HepG2 (cell line): ENCODE measurements at regions not wholly inside any gene's neighbourhood (a gene's known extent, or its start where the extent isn't known, plus 50 kb on each side); places are given as distances from the start of the nearest gene placed in this dataset.

Experiments used
- ATAC-seq: fragments of 200-7000 bp; cut with Tn5 transposase; 3 replicates; pipeline ENCODE4 v1.9.1; 2020; ENCODE audit warnings: mild to moderate bottlenecking, moderate library complexity
- BruUV-seq: library from RNA; stranded (reverse); fragments of 400-500 nt; replicated peaks from 2 replicates; lab custom pipeline; 2021; lab: Mats Ljungman, UMichigan
- CTCF ChIA-PET: fragments of 300-600 bp; formaldehyde crosslinking; extraction: SDS; loops from one replicate; lab custom pipeline; 2021; ENCODE audit warnings: low total read pairs, inconsistent platforms, low intra/inter-chr PET ratio; lab: Yijun Ruan, JAX
- POLR2A ChIA-PET: fragments of 350-600 bp; sonication (Branson Sonifier 250); formaldehyde crosslinking; loops from one replicate; lab custom pipeline; 2020; ENCODE audit warnings: antibody characterized with exemption, inconsistent platforms; lab: Yijun Ruan, JAX
- DNase-seq: peaks from one replicate; pipeline ENCODE4 v3.0.0-alpha.2; 2015; ENCODE audit warnings: low spot score
- FAIRE-seq: peaks from 3 replicates; lab custom pipeline; 2011; peaks lifted over from hg19 to GRCh38; lab: Jason Lieb, UNC
- H2AFZ ChIP-seq: one replicate; pipeline ENCODE4 v1.6.1; 2011; ENCODE audit warnings: low read length, inconsistent platforms
- H3K27ac ChIP-seq: fragments of 300-600 bp; 3 replicates; pipeline ENCODE4 v1.8.0; 2011; ENCODE audit warnings: mixed run types, mild to moderate bottlenecking, mixed read lengths, low read length, inconsistent platforms; ENCODE audit not compliant: insufficient read depth; ENCODE audit errors: extremely low read length
- H3K27me3 ChIP-seq, 2 experiments: fragments of 200-600 bp in 1 of 2; 2 replicates in 1 of 2; 3 replicates in 1 of 2; pipeline versions ENCODE4 v1.6.0 to v1.8.0; 2011; ENCODE audit warnings: low read length in 2 of 2, mild to moderate bottlenecking in 2 of 2, moderate library complexity in 2 of 2, inconsistent platforms in 1 of 2; ENCODE audit not compliant: insufficient read depth in 2 of 2, control insufficient read depth in 1 of 2
- H3K36me3 ChIP-seq, 2 experiments: fragments of 200-600 bp in 1 of 2; replicated peaks in 1 of 2; 2 replicates in 1 of 2; 3 replicates in 1 of 2; pipeline versions ENCODE4 v1.5.1 to v1.8.0; 2011; ENCODE audit warnings: low read length in 2 of 2, inconsistent platforms in 1 of 2; ENCODE audit not compliant: insufficient read depth in 2 of 2, control insufficient read depth in 1 of 2
- H3K4me1 ChIP-seq: 2 replicates; pipeline ENCODE4 v1.5.1; 2012; ENCODE audit warnings: low read length, inconsistent platforms; ENCODE audit not compliant: insufficient read depth
- H3K4me2 ChIP-seq: 2 replicates; pipeline ENCODE4 v1.6.0; 2011; ENCODE audit warnings: low read depth, low read length, inconsistent platforms
- H3K4me3 ChIP-seq, 3 experiments: fragments of 200-600 bp in 1 of 3; sonication (generic), shearing (Covaris generic) in 1 of 3; replicated peaks in 1 of 3; 2 replicates each; pipeline ENCODE4 v1.5.1; 2011 to 2016; ENCODE audit warnings: low read length in 3 of 3, inconsistent platforms in 2 of 3, low read depth in 2 of 3, mild to moderate bottlenecking in 2 of 3, control low read depth in 1 of 3, mixed read lengths in 1 of 3; ENCODE audit not compliant: insufficient read depth in 1 of 3
- H3K79me2 ChIP-seq: one replicate; pipeline ENCODE4 v1.6.1; 2011; ENCODE audit warnings: low read length, inconsistent platforms; ENCODE audit not compliant: insufficient read depth
- H3K9ac ChIP-seq: 2 replicates; pipeline ENCODE4 v1.6.0; 2011; ENCODE audit warnings: mild to moderate bottlenecking, low read depth, low read length, inconsistent platforms; ENCODE audit not compliant: insufficient read depth
- H3K9me3 ChIP-seq: 2 replicates; pipeline ENCODE4 v1.5.1; 2012; ENCODE audit warnings: mild to moderate bottlenecking, low read length
- H4K20me1 ChIP-seq: 2 replicates; pipeline ENCODE4 v1.6.0; 2011; ENCODE audit warnings: inconsistent platforms, mild to moderate bottlenecking, low read length, moderate library complexity; ENCODE audit not compliant: insufficient read depth
- MTA1 ChIP-seq: sonication (generic); formaldehyde crosslinking; IDR thresholded peaks from 2 replicates; pipeline ENCODE4 v1.4.0; 2020; ENCODE audit warnings: missing genetic modification reagents, mild to moderate bottlenecking, borderline replicate concordance
- RXRA ChIP-seq: sonication (generic); formaldehyde crosslinking; IDR thresholded peaks from 2 replicates; pipeline ENCODE4 v1.5.1; 2020; ENCODE audit warnings: missing genetic modification reagents
- YEATS2 ChIP-seq: sonication (generic); formaldehyde crosslinking; IDR thresholded peaks from 2 replicates; pipeline ENCODE4 v1.4.0; 2020; ENCODE audit warnings: missing genetic modification reagents, borderline replicate concordance
- ZFY ChIP-seq: sonication (generic); formaldehyde crosslinking; IDR thresholded peaks from 2 replicates; pipeline ENCODE4 v1.4.0; 2020; ENCODE audit warnings: missing genetic modification reagents
- ZNF329 ChIP-seq: sonication (generic); formaldehyde crosslinking; IDR thresholded peaks from 2 replicates; pipeline ENCODE4 v1.9.0; 2021; ENCODE audit warnings: low read depth, mild to moderate bottlenecking, missing genetic modification reagents
- ZNF558 ChIP-seq: sonication (generic); formaldehyde crosslinking; IDR thresholded peaks from 2 replicates; pipeline ENCODE4 v1.9.0; 2022; ENCODE audit warnings: mild to moderate bottlenecking, missing genetic modification reagents, borderline replicate concordance
- WGBS: methylation state at CpG from one replicate; pipeline ENCODE4 v1.1.6; 2017; ENCODE audit warnings: low lambda C conversion rate; 5-methylcytosine and 5-hydroxymethylcytosine counted together
- in situ Hi-C: cut with HindIII; loops from 2 replicates; pipeline ENCODE4 v1.10.0; 2017; ENCODE audit warnings: low pct_unique_long_range_greater_than_20kb; ENCODE audit not compliant: extremely low pct_ligation_motif_present
- intact Hi-C: fragments of 100-400 bp; cut with micrococcal nuclease; formaldehyde crosslinking; loops from one replicate; pipeline ENCODE4 v1.10.0; 2022; ENCODE audit not compliant: unreplicated experiment
- TF ChIP-seq, protein P1 (sequence below): sonication (generic); formaldehyde crosslinking; IDR thresholded peaks from 2 replicates; pipeline ENCODE4 v1.9.0; 2021; ENCODE audit warnings: missing genetic modification reagents, mild to moderate bottlenecking, borderline replicate concordance

DNA sequence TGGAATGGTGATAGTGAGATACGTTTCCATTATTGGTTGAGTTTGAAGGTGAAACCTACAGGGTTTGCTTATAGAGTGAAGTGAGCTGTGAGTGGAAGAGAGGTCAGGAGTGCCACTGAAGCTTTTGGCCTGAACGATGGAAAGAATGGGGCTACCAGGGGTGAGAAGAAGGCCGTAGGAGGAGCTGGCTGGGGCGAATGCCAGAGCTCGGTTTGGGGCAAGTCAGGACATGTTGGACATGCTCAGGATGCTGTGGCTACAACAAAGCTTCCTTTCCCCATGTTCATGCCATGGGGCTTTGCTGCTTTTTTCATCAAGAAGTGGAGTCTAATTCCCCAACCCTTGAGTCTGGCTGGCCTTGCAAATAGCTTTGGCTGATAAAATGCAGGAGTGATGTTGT, 253.7 kb downstream of the GLRX3 start (continued):
- TF ChIP-seq, protein P1, sequence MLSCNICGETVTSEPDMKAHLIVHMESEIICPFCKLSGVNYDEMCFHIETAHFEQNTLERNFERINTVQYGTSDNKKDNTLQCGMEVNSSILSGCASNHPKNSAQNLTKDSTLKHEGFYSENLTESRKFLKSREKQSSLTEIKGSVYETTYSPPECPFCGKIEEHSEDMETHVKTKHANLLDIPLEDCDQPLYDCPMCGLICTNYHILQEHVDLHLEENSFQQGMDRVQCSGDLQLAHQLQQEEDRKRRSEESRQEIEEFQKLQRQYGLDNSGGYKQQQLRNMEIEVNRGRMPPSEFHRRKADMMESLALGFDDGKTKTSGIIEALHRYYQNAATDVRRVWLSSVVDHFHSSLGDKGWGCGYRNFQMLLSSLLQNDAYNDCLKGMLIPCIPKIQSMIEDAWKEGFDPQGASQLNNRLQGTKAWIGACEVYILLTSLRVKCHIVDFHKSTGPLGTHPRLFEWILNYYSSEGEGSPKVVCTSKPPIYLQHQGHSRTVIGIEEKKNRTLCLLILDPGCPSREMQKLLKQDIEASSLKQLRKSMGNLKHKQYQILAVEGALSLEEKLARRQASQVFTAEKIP = no peak

DNA sequence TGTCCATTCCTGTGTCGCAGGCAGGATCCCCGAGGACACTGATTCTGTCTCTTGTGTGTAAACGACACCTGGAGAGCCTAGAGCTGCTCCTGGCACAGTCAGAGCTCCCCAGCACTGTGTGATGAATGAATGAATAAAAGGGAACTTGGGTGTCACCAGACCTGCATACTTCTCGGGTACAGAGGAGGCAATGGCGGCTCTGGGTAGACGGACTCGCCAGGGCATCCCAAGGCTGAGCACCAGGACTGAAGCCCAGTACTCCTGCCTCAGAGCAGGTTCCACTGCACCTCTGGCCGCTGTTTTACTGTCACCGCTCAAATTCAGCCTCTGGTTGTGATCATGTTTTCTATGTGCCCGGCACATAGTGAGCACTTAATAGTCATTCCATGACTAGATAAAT, 255.8 kb downstream of the GLRX3 start:
- intact Hi-C loops = no loop called here
- TF ChIP-seq ZNF329 (CRISPR knock-in tag) (no peak), RXRA (no peak), ZFY (CRISPR knock-in tag) (no peak), ZNF558 (CRISPR knock-in tag) (no peak), YEATS2 (CRISPR knock-in tag) (no peak), MTA1 (CRISPR knock-in tag) (no peak)
- TF ChIP-seq, all 625 proteins: peak for 0
- FAIRE-seq (no peak), ATAC-seq (no peak), DNase-seq (no peak)
- Histone ChIP-seq H3K27me3 (no peaks in the 10 kb centered on the region), H3K9ac (no peak overlapping the region), H3K79me2 (no peaks in the 10 kb centered on the region), H3K9me3 (peaks cover 90% of the 10 kb centered on the region), H2AFZ (no peak overlapping the region), H3K4me2 (no peak overlapping the region), H4K20me1 (no peaks in the 10 kb centered on the region), H3K4me1 (no peaks in the 10 kb centered on the region), H3K4me3 (no peak overlapping the region), H3K36me3 (no peaks in the 10 kb centered on the region), H3K27ac (no peak overlapping the region)
- in situ Hi-C loops = no loop called here
- POLR2A ChIA-PET = no interaction called here
- WGBS = 35% methylated on average over 10 of the region's 10 CpGs
- CTCF ChIA-PET = no interaction called here
- no TSS peak for BruUV-seq
